DND-41 (cell line): ENCODE measurements at regions not wholly inside any gene's neighbourhood (a gene's known extent, or its start where the extent isn't known, plus 50 kb on each side); places are given as distances from the start of the nearest gene placed in this dataset.
A peak's percentile ranks its signal among the peaks of the same experiment; 100 is the strongest.

Experiments
- ATAC-seq: fragments of 200-7000 bp; cut with Tn5 transposase; 3 replicates; pipeline ENCODE4 v1.9.1; 2021; ENCODE audit warnings: low read depth; ENCODE audit not compliant: insufficient read depth
- DNase-seq: peaks from one replicate; pipeline ENCODE4 v3.0.0-alpha.2; 2020
- H2AFZ ChIP-seq: 2 replicates; pipeline ENCODE4 v1.6.0; 2012; ENCODE audit warnings: low read depth, low read length
- H3K27ac ChIP-seq: 2 replicates; pipeline ENCODE4 v1.5.1; 2012; ENCODE audit warnings: low read length, inconsistent platforms
- H3K27me3 ChIP-seq: fragments of 200-600 bp; sonication (generic); 2 replicates; pipeline ENCODE4 v1.6.0; 2012; ENCODE audit warnings: low read length, mild to moderate bottlenecking, inconsistent platforms; ENCODE audit not compliant: insufficient read depth, poor library complexity
- H3K36me3 ChIP-seq: 2 replicates; pipeline ENCODE4 v1.5.1; 2012; ENCODE audit warnings: low read length, inconsistent platforms; ENCODE audit not compliant: insufficient read depth
- H3K4me1 ChIP-seq: 2 replicates; pipeline ENCODE4 v1.5.1; 2012; ENCODE audit warnings: mild to moderate bottlenecking, low read length; ENCODE audit not compliant: insufficient read depth
- H3K4me2 ChIP-seq: 2 replicates; pipeline ENCODE4 v1.6.0; 2012; ENCODE audit warnings: mild to moderate bottlenecking, moderate library complexity, low read length, inconsistent platforms; ENCODE audit not compliant: insufficient read depth
- H3K4me3 ChIP-seq, 2 experiments: fragments of 200-600 bp in 1 of 2; shearing (Covaris generic) in 1 of 2; 2 replicates each; pipeline ENCODE4 v1.5.1; 2012 to 2016; ENCODE audit warnings: inconsistent platforms in 2 of 2, low read length in 2 of 2, mild to moderate bottlenecking in 2 of 2, low read depth in 1 of 2, moderate library complexity in 1 of 2
- H3K79me2 ChIP-seq: 2 replicates; pipeline ENCODE4 v1.6.0; 2012; ENCODE audit warnings: low read length, inconsistent platforms; ENCODE audit not compliant: insufficient read depth
- H3K9ac ChIP-seq: 2 replicates; pipeline ENCODE4 v1.6.0; 2012; ENCODE audit warnings: low read depth, mild to moderate bottlenecking, inconsistent platforms, low read length, moderate library complexity
- H3K9me3 ChIP-seq: 2 replicates; pipeline ENCODE4 v1.5.1; 2012; ENCODE audit warnings: low read length, moderate library complexity, mild to moderate bottlenecking, inconsistent platforms; ENCODE audit not compliant: insufficient read depth, severe bottlenecking
- H4K20me1 ChIP-seq: 2 replicates; pipeline ENCODE4 v1.6.0; 2012; ENCODE audit warnings: low read length; ENCODE audit not compliant: insufficient read depth
- EZH2 ChIP-seq: IDR thresholded peaks from 3 replicates; pipeline ENCODE4 v1.6.1; 2012; ENCODE audit warnings: borderline replicate concordance, low read depth, mild to moderate bottlenecking, moderate library complexity, low read length, inconsistent platforms; ENCODE audit not compliant: severe bottlenecking
- TF ChIP-seq, protein P1 (sequence below): IDR thresholded peaks from 2 replicates; pipeline ENCODE4 v1.5.1; 2012; ENCODE audit warnings: borderline replicate concordance, low read length, moderate library complexity, mild to moderate bottlenecking; ENCODE audit not compliant: poor library complexity, severe bottlenecking; ENCODE audit errors: extremely low read depth

DNA sequence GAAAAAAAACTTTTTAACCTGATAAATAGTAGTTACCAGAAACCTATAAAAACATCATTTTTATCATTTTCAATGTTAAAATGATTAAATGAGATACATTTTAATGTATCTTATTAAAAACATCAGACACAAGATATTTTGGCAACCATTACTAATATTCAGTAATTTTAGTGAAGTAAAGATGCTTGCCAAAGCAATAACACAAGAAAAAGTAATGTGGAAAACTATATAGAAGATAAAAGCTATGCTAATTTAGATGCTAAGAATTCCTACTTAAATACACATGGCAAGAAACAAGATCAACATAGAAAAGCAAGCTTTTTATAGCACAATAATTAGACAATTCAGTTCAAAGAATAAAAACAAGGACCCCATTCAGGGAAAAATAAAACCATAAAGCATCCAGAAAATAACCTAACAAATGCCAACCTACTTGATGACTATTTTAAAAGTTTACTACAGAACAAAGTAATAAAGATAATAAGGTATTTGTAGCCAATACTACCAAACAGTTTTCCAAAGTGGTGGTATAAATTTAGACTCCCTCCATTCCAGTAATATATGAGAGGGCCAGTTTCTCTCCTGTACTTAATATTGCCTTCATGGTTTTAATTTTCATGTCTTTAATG is 489.5 kb downstream of the CDH2 start:
- no peaks in the 10 kb centered on the region for H3K27me3 ChIP-seq
- H3K4me3 ChIP-seq = no peak overlapping the region
- TF ChIP-seq, protein P1, sequence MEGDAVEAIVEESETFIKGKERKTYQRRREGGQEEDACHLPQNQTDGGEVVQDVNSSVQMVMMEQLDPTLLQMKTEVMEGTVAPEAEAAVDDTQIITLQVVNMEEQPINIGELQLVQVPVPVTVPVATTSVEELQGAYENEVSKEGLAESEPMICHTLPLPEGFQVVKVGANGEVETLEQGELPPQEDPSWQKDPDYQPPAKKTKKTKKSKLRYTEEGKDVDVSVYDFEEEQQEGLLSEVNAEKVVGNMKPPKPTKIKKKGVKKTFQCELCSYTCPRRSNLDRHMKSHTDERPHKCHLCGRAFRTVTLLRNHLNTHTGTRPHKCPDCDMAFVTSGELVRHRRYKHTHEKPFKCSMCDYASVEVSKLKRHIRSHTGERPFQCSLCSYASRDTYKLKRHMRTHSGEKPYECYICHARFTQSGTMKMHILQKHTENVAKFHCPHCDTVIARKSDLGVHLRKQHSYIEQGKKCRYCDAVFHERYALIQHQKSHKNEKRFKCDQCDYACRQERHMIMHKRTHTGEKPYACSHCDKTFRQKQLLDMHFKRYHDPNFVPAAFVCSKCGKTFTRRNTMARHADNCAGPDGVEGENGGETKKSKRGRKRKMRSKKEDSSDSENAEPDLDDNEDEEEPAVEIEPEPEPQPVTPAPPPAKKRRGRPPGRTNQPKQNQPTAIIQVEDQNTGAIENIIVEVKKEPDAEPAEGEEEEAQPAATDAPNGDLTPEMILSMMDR = no peak
- no peak for TF ChIP-seq EZH2
- H3K9me3 ChIP-seq = peaks cover 2% of the 10 kb centered on the region
- H3K9ac ChIP-seq = no peak overlapping the region
- ATAC-seq (no peak), DNase-seq (no peak)
- no peak overlapping the region for H3K27ac ChIP-seq
- no peaks in the 10 kb centered on the region for H3K4me1 ChIP-seq
- H4K20me1 ChIP-seq = no peaks in the 10 kb centered on the region
- H3K79me2 ChIP-seq = no peaks in the 10 kb centered on the region
- H3K36me3 ChIP-seq = no peaks in the 10 kb centered on the region
- no peak overlapping the region for H3K4me2 ChIP-seq
- H2AFZ ChIP-seq = no peak overlapping the region

DNA sequence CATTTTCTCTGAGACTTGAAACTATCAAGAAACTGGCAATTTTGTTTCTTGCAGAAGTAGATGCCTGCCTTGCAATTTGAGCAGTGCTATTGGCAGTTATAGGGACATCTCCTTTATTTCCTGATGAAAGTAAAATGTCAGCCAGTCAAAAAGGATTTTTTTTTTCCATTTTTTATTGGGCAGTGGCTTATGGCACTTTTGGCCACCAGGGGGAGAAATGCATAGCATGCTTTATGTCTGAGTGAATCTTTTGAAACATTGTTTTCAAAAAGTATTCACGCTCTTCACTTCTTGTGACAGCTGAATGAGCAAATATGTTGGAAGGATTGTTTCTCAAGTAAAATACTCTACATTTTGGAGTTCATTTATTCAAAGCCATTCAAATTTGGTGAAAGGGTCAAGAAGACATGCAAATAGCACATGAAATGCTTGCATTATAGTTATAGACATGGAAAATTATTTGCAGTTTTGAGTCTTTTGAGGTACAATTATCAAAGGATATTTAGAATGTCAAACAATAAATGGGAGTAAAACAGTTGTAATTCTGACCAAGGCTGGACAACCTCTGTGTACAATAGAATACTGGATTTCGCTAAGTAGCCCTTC is 491.0 kb downstream of the CDH2 start:
- Histone ChIP-seq H3K4me1 (no peaks in the 10 kb centered on the region), H3K9ac (no peak overlapping the region), H3K27me3 (no peaks in the 10 kb centered on the region), H3K79me2 (no peaks in the 10 kb centered on the region), H3K27ac (no peak overlapping the region), H3K4me3 (no peak overlapping the region), H3K4me2 (no peak overlapping the region), H3K9me3 (peaks cover 2% of the 10 kb centered on the region), H4K20me1 (no peaks in the 10 kb centered on the region), H3K36me3 (no peaks in the 10 kb centered on the region), H2AFZ (no peak overlapping the region)
- peak; percentile 35; the same call in 2 of the 3 replicates for ATAC-seq
- peak; percentile 43 for DNase-seq
- TF ChIP-seq, protein P1 = peak; percentile 73
- TF ChIP-seq EZH2 = no peak

DNA sequence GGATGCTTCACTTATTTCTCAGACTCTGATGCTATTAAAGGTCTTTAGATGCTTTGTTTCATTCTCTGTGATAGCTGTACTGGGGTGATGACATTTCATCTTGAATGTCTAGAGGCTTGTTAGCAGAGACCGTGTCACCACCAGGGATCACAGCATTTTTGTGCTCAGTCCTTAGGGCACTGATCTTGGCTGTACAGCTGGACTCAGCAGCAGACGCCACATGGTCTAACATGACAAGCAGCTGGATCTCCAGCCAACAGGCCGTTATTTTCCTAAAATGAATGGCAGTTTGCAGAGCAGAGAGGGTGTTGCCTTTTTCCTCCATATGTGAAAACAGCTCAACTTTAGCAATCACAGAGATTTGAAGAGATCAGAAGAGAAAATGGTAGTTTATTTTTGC is 491.8 kb downstream of the CDH2 start:
- Histone ChIP-seq H3K9me3 (peaks cover 2% of the 10 kb centered on the region), H3K36me3 (no peaks in the 10 kb centered on the region), H4K20me1 (no peaks in the 10 kb centered on the region), H3K79me2 (no peaks in the 10 kb centered on the region), H3K27me3 (no peaks in the 10 kb centered on the region), H3K27ac (no peak overlapping the region), H3K4me1 (no peaks in the 10 kb centered on the region), H3K9ac (no peak overlapping the region), H2AFZ (no peak overlapping the region), H3K4me3 (no peak overlapping the region), H3K4me2 (no peak overlapping the region)
- no peak for DNase-seq
- no peak for TF ChIP-seq EZH2
- TF ChIP-seq, protein P1 = no peak
- ATAC-seq = no peak
